ENCODE measurements at regions not wholly inside any gene's neighbourhood (a gene's known extent, or its start where the extent isn't known, plus 50 kb on each side); places are given as distances from the start of the nearest gene placed in this dataset.
"Not testable (repeated sequence)": the region's sequence is repeated elsewhere in the genome, so short reads cannot be mapped to it uniquely, and the experiment has no call there.

DNA sequence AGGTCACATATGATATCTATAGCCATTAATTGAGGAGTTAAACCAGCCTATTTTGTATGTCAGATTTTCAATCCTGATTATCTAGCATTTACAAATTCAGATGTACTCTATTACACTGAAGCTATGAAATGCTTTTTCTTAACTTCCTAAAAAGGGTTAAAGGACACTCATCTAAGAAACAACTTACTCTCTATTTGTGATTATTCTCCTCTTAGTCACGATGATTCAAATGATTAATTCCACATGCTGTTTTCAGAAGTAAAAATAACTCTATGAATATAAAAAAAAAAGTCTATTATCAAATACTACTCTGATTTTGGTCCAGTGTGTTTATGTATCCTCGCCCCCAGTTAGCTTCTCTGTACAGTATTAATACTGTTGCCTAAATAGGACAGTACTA lies 1199.9 kb downstream of the GATA3 start:
- no peak for DNase-seq (ENCODE audit: low read depth, low spot score)

DNA sequence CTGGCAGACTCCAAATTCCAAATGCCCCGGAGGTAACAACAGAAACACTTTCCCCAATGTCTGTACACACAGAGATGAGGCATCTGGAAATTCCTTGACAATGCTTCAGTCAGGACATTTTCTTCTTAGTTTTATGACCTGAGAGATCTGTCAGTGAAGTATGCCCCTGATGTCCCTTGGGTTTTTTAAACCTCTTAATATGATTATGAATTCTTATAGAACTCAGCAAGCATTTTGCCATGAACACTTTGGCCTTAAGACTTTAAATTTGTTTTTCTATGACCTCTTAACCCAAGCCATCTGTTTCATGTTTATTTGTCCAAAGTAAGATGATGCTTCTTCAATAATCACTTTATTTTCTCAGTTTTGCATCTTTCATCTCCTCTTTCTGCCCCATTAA lies 1206.2 kb downstream of the GATA3 start:
- no peak for DNase-seq (ENCODE audit: low read depth, low spot score)

DNA sequence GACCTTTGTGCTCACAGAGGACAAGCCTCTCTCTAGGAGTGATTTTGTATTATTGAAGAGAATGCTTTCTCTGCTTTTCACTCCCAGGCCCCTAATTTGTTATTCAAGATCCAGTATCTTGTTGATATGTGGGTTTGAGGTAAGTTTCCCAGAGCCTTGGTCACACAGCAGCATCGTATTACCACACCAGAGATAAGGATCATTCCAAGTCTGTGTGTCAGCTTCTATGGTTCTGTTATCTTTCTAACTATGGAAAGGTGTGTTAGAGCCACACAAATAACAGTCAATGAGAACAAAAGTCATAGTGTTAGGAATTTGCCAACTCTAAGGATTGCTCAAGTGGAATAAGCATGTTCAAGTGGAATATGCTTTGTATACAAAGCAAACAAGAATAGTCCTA lies 1208.3 kb downstream of the GATA3 start:
- peak; percentile 45 for DNase-seq (ENCODE audit: low read depth, low spot score)

DNA sequence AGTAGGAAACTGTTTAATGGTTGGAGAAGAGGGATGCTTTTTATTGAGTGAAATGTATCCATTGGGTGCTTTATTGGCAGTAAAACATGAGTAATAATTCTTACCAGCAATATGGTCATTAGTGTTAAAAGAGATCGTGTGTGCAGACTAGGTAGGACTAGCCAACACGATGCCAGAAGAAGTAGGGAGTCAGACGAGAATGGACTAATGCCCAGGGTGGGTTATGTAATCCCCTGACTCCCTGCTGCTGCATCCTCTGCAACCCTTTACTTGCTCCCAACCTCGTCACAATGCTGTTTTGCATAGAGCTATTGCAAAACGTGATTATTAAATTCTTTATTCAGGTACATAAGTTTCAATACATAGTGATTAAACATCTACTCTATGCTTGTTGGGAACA lies 1213.7 kb downstream of the GATA3 start:
- no peak for DNase-seq (ENCODE audit: low read depth, low spot score)

DNA sequence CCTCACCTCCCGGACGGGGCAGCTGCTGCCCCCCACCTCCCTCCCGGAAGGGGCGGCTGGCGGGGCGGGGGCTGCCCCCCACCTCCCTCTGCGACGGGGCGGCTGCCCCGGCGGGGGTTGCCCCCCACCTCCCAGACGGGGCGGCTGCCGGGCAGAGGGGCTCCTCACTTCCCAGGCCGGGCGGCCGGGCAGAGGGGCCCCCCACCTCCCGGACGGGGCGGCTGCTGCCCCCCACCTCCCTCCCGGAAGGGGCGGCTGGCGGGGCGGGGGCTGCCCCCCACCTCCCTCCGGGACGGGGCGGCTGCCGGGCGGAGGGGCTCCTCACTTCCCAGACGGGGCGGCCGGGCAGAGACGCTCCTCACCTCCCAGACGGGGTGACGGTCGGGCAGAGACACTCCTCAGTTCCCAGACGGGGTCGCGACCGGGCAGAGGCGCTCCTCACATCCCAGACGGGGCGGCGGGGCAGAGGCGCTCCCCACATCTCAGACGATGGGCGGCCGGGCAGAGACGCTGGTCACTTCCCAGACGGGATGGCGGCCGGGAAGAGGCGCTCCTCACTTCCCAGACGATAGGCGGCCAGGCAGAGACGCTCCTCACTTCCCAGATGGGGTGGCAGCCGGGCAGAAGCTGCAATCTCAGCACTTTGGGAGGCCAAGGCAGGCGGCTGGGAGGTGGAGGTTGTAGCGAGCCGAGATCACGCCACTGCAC lies 1218.8 kb downstream of the GATA3 start:
- DNase-seq (ENCODE audit: low read depth, low spot score): not testable (repeated sequence)

DNA sequence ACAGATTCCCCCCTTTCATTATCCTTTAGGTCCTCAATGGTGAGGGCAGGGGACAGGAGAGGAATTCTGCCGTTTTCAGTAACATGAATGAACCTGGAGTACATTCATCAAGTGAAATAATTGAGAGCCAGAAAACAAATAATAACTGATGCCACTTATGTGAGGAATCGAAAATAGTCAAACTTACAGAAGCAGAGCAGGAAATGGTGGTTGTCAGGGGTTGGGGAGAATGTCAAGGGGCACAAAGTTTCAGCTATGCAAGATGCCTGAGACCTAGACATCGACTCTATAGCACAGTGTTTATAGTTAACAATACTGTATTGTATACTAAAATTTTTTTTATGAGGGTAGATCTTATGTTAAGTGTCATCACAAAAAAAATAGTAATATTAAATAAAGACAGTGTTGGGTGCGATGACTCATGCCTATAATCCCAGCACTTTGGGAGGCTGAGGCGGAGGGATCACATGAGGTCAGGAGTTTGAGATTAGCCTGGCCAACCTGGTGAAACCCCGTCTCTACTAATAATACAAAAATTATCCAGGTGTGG lies 1219.8 kb downstream of the GATA3 start:
- no peak for DNase-seq (ENCODE audit: low read depth, low spot score)

DNA sequence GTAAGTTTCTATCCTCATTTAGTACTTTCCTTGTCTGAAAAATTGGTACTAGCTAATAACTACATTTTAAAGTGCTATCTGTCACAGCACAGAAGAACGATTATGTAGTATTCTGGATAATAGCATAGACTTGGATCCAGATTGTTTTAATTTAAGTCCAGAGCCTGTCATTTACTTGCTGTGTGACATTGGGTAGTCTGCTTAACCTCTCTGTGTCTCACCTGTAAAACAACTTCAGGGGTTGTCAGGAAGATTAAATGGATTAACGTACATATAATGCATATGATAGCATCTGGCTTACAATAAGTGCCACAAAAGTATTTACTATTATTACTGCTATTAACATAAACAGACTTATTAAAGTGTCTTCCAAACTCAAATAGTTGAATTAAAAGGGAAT lies 1221.4 kb downstream of the GATA3 start:
- DNase-seq (ENCODE audit: low read depth, low spot score): no peak

DNA sequence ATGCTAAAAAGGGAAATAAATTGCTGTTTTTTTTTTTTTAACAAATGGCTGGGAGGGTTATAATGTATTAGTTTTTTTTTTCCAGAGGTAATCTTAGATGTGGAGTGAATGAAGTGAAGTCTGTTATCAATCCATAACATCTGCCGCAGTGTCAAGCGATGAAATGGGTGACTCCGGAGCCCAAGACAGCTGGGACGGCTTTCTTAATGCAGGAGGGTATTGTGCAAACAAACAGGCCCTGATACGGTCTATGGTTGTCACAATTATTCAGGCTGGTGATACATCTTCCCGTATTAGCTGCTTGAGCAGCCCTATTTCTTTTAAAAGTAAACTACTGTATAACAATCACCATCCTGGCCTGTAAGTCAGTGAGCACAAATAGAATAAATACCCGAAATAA lies 1231.2 kb downstream of the GATA3 start:
- DNase-seq (ENCODE audit: low read depth, low spot score): no peak

DNA sequence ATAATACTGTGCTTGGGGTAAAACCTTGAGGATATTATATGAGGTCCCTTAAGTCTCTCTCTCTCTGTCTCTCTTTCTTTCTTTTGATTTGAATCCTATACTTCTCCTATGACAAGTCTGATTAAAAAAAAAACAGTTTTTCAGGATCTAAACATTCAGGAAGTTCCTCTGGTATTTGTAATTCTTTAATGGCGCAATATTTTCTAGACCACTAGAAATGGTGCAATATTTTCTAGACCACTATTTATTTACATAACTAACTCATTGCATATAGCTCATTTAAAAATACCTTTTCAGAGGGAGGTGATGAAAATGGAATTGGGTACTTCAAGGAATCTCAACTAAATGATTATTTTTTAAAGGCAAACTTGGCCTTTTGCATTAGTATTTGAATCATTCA lies 1235.3 kb downstream of the GATA3 start:
- no peak for DNase-seq (ENCODE audit: low read depth, low spot score)

DNA sequence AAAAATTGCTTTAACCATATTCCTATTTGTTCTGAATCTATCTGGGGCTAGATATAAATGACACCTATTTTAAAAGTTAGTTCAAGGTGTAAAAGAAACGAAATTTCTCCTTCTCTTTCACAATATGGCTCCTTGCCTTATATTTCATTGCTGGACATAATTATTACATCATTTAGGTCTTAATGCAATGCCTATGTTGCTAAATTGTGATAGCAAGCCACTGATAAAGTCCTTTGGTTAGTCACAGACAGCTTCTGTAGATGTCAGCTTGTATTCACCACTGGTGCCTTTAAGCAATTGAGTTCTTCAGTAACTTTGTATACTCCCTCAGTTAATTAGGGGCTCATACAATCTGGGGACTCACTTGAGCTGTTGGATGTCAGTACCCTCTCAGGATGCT lies 1236.6 kb downstream of the GATA3 start:
- DNase-seq (ENCODE audit: low read depth, low spot score): no peak

DNA sequence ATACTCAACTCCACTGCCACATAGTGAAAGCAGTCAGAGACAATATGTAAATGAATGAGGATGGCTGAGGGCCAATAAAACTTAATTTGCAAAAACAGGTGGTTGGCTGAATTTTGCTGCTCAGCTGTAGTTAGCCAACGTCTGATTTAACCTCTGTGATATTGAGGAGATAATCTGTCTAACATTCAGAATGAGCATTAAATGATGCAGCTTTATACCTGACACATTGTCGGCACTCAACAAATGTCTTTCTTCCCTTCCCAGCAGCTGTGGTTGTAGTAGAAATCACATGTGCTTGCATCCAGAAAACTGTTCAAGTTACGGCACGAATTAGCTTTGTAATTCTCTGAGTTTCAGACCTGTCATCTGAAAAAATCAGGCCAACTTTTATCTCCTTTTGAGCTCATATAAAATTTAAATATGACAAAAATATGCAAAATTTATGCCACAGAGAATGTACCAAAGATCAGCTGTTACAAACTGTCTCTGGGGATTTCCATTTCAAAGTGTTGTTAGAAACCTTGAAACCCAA lies 1239.7 kb downstream of the GATA3 start:
- no peak for DNase-seq (ENCODE audit: low read depth, low spot score)

DNA sequence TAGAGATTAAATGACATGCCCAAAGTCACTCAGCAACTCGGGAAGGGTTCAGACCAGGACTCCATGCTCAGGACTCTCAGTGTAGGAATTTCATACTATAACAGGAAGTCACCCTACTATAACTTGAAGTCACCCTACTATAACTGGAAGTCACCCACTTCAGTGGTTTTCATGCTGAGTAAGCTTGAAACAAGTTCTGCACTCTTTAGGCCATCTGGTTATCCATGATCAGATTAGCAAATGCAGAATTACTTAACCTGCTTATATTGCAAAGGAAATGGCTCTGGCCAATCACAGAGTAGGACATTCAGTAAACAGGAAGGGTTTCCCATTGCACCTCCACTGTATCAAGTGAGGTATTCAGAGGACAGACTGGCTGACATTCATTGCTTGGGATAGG lies 1240.4 kb downstream of the GATA3 start:
- no peak for DNase-seq (ENCODE audit: low read depth, low spot score)

DNA sequence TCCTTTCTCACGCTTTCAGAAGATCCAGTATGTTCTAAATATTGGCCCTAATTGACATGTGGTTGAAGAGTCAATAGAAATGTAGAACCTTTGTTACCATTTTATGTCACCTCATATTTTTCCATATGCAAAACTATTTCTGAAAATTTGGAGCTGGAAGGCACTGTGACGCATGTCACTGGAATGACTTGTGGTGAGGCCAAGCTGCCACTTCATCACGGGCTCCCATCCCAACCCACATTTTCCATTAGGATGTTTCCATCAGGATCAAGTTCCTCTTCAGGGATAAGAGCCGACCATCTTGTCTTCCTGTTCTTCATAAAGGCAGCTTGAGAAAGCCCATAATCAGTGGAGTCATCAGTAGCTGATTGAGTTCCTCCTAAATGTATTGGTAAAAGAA lies 1241.7 kb downstream of the GATA3 start:
- peak; percentile 8 for DNase-seq (ENCODE audit: low read depth, low spot score)

DNA sequence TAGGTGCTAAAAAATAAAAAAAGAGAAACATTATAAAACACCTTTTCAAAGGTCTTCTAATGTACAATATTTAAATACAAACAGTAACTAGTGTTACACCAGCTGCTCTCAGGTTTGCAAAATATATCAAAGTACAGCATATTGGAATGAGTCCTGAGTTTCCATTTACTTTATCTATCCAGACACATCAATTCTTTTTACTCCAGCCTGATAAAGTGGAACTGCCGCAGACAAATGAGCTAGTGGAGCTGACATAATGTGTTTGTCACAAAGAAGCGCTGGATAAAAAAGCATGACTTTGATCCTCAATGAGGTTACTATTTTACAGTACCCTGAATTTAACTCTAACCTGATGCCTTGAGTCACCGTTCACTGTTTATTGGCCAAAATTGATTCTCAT lies 1243.1 kb downstream of the GATA3 start:
- no peak for DNase-seq (ENCODE audit: low read depth, low spot score)

DNA sequence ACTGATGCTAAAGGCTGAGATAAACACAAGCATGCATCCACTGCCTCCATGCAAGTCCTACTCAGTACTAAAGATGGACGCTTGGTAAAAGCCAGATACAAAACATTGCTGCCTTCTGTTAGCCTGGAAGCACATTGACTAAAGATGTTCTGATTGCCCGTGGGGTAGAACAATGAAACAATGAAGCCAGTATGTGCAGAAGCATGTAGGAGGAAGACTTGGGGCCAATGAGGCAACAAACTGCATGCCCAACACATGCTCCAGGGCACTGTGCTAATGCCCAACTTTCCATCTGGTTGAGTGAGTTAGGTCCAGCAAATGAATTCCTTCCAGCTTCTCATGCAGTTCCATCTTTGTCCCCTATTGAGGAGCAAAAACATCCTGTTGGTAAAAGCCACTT lies 1245.5 kb downstream of the GATA3 start:
- DNase-seq (ENCODE audit: low read depth, low spot score): no peak

DNA sequence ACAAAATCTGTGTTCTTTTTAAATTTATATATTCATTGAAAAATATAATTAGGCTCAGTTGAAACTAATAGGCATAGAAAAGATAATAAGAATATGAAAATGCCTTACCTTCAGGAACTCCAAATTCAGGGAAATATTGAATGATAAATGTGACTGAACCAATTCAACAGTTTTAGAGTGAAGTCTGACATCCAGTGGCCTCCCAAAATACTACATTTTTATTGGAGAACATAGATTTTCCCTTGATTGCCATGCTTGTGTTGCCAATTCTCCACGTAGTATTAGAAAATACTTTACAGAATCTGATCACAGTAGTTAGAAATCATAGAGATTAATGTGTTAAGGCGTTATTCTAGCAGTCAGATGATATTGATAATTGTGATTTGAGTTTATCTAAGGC lies 1246.7 kb downstream of the GATA3 start:
- peak; percentile 14 for DNase-seq (ENCODE audit: low read depth, low spot score)

DNA sequence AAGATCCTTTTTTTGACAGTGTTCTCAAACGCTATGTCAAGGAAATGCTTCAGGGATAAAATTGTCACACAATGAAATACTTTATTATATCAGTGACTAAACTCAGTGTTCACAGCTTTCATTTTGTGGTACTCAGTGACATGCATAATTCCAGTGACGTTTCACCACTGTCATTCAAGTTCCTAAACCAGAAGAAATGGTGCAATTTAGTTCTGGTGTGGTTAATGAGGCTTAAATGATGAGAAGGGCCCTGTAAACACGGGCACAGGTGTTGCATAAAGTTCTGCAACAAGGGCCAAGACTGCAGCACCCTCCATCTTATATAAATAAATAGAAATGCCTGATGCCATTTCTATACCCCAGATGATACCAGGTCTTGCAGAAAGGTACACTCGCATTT lies 1247.1 kb downstream of the GATA3 start:
- DNase-seq (ENCODE audit: low read depth, low spot score): no peak

DNA sequence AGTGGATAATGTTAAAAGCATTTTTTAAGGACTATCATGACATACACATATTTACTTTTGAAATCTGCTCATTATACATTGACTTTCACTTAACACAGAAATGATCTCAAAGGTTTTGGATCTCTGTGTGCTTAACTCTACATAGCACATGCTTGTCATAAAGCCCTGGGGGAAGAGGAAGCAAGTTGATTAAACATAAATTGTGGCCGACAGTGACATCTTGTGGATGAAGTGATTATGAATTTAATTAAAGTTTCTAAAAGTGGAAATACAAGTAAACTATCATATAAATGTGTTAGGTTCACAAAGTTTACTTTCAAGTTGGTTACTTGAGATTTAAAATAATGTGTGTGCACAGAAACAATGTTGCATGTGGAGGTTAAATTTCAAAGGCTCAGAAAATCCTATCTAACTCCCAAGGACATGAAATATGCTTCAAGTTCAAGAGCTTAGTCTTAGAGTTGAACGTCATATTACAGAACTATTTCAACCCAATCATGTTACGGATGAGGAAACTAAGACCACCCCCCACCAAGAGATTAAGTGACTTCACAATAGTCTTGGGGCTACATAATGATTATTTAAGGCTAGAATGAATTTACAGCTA lies 1247.8 kb downstream of the GATA3 start:
- DNase-seq (ENCODE audit: low read depth, low spot score): peak; percentile 70

DNA sequence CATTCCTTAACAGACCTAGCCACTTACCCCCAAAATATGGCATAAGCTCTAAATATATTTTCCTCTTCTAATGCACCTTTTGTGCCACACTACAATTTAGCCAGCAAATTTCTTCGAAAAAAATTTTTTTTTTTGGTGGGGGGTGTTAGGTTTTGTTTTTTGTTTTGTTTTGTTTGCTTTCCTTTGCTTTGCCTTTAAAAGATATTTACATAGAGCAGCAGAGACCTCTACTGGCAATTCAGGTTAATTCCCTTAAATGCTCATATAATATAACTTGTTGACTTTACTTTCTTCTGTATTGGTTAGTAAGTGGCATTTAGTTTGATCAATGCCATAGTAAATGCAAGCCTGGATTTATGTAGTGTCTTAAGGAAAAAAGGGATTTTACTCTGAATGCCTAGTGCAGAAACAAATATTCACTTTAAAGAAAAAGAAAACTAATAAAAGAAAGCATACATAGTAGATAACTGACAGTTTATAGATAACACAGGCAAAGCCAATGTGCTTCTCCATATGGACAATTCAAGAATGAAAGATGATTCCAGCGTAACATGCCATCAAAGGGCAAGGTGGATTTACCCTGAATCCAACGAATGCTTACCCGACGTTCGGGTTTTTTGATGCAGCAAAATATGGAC lies 1250.6 kb downstream of the GATA3 start:
- DNase-seq (ENCODE audit: low read depth, low spot score): peak; percentile 33

DNA sequence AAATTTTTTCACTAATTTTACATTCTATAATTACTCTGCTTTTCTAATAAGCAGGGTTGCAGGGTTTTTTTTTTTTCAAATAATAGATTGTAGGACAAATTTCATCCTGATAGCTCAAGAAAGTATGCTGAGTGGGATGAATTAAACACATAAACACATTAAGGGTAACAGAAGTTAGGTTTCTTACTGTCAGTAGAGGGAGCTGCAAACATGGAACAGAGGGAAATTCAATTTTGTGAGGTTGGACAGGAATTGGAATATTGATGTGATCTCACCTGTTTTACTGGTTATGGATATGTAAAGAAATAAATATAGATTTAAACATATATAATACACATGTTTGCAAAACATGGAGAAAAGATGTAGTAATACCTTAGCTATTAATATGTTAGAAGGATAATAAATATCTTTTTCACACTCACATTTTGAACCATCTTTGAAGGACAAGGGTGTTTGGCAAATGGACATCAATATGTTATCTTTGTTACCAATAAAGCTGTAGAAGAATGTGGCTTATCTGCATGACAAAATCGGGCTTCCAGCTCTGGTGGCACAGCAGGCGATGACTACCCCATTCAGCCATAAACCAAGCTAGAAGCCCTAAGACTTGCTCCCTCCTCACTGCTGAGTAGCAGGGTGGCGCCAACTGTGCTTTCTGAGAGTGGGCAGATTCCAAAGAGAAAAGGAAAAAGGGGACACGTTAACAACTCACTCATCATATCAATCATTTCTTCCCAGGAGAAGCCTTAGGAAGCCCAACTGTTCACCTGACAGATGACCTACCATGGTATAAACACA lies 1257.4 kb downstream of the GATA3 start:
- DNase-seq (ENCODE audit: low read depth, low spot score): no peak

DNA sequence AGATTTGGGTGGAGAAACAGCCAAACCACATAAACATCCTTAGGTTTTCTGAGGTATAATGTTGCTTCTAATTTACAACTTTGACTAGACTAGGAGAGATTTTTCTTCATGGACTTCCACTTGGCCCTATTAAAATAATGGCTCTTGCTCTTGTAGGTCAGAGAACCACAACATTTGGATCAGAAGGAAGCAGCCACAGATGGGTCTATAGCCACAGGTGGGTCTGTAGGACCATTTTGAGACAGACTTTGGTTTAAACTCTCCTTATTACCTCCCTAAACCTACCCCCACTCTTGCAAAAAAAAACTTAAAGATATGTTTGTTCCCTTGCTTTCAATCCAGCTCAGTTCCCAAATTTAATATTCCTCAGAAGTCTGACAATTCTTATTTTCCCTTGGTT lies 1260.8 kb downstream of the GATA3 start:
- DNase-seq (ENCODE audit: low read depth, low spot score): no peak

DNA sequence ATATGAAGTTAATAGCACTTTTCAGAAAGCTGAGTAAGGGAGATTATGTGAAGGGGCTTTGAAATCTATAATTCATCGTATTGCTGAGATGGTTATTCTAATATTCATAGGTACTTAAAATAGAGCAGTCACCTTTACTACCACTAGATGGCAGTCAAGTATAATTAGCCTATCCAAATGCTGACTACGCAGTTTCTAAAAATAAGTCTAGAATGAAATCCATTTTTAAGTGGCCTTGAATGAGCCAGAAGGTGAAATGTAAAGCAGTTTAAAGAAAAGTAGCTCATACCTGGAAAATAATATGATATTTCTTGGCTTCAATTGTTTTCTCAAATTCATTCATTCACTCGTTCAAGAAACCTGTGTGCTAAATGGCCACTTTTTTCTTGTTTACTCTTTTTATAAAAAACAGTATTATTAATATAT lies 1277.1 kb downstream of the GATA3 start:
- DNase-seq (ENCODE audit: low read depth, low spot score): peak; percentile 63
